ENCODE measurements at regions not wholly inside any gene's neighbourhood (a gene's known extent, or its start where the extent isn't known, plus 50 kb on each side); places are given as distances from the start of the nearest gene placed in this dataset.

- Histone ChIP-seq H3K27ac (ENCODE audit: low read depth in 1 of 3, low read length in 2 of 3) (no peak overlapping the region), H3K9me3 (ENCODE audit: control insufficient read depth in 2 of 2, insufficient read depth in 1 of 2, low read depth in 1 of 2, low read length in 1 of 2) (no peaks in the 10 kb centered on the region), H3K27me3 (ENCODE audit: control insufficient read depth in 3 of 3, insufficient read depth in 3 of 3, low read length in 3 of 3) (no peaks in the 10 kb centered on the region), H3K36me3 (ENCODE audit: control insufficient read depth in 3 of 3, insufficient read depth in 2 of 3, low read depth in 1 of 3, low read length in 3 of 3) (no peaks in the 10 kb centered on the region), H3K4me1 (ENCODE audit: control insufficient read depth in 3 of 3, insufficient read depth in 2 of 3, low read depth in 1 of 3, low read length in 2 of 3) (no peaks in the 10 kb centered on the region), H3K4me3 (ENCODE audit: low read depth in 1 of 3, low read length in 3 of 3) (no peak overlapping the region)
- DNase-seq (no peak), FAIRE-seq (no peak)
- 59 to 75% (median 74%) methylated on average over 3 of the region's 3 CpGs for WGBS, 3 donors
These were observed 432.6 kb downstream of the SATB2 start for GRCh38 chr2:199025146-199025545.

GRCh38 chr2:199024224-199024623 lies 433.5 kb downstream of the SATB2 start:
- no peak overlapping the region for H3K4me3 ChIP-seq (ENCODE audit: low read depth in 1 of 3, low read length in 3 of 3)
- H3K9me3 ChIP-seq (ENCODE audit: control insufficient read depth in 2 of 2, insufficient read depth in 1 of 2, low read depth in 1 of 2, low read length in 1 of 2), result no peaks in the 10 kb centered on the region
- no peak overlapping the region for H3K27ac ChIP-seq (ENCODE audit: low read depth in 1 of 3, low read length in 2 of 3)
- FAIRE-seq (no peak), DNase-seq (no peak)
- H3K4me1 ChIP-seq (ENCODE audit: control insufficient read depth in 3 of 3, insufficient read depth in 2 of 3, low read depth in 1 of 3, low read length in 2 of 3), result no peaks in the 10 kb centered on the region
- no peaks in the 10 kb centered on the region for H3K36me3 ChIP-seq (ENCODE audit: control insufficient read depth in 3 of 3, insufficient read depth in 2 of 3, low read depth in 1 of 3, low read length in 3 of 3)
- no peaks in the 10 kb centered on the region for H3K27me3 ChIP-seq (ENCODE audit: control insufficient read depth in 3 of 3, insufficient read depth in 3 of 3, low read length in 3 of 3)

- DNase-seq (peak; percentile 17 to 37), FAIRE-seq (no peak)
- Histone ChIP-seq H3K4me1 (ENCODE audit: control insufficient read depth in 3 of 3, insufficient read depth in 2 of 3, low read depth in 1 of 3, low read length in 2 of 3) (no peaks in the 10 kb centered on the region), H3K36me3 (ENCODE audit: control insufficient read depth in 3 of 3, insufficient read depth in 2 of 3, low read depth in 1 of 3, low read length in 3 of 3) (no peaks in the 10 kb centered on the region), H3K4me3 (ENCODE audit: low read depth in 1 of 3, low read length in 3 of 3) (no peak overlapping the region), H3K9me3 (ENCODE audit: control insufficient read depth in 2 of 2, insufficient read depth in 1 of 2, low read depth in 1 of 2, low read length in 1 of 2) (no peaks in the 10 kb centered on the region), H3K27me3 (ENCODE audit: control insufficient read depth in 3 of 3, insufficient read depth in 3 of 3, low read length in 3 of 3) (no peaks in the 10 kb centered on the region), H3K27ac (ENCODE audit: low read depth in 1 of 3, low read length in 2 of 3) (no peak overlapping the region)
- WGBS, 3 donors, result 20 to 32% (median 20%) methylated on average over 4 of the region's 4 CpGs
These were observed 437.7 kb downstream of the SATB2 start for GRCh38 chr2:199019898-199020507.

- Histone ChIP-seq H3K4me1 (ENCODE audit: control insufficient read depth in 3 of 3, insufficient read depth in 2 of 3, low read depth in 1 of 3, low read length in 2 of 3) (no peaks in the 10 kb centered on the region), H3K36me3 (ENCODE audit: control insufficient read depth in 3 of 3, insufficient read depth in 2 of 3, low read depth in 1 of 3, low read length in 3 of 3) (no peaks in the 10 kb centered on the region), H3K9me3 (ENCODE audit: control insufficient read depth in 2 of 2, insufficient read depth in 1 of 2, low read depth in 1 of 2, low read length in 1 of 2) (no peaks in the 10 kb centered on the region), H3K27ac (ENCODE audit: low read depth in 1 of 3, low read length in 2 of 3) (no peak overlapping the region), H3K4me3 (ENCODE audit: low read depth in 1 of 3, low read length in 3 of 3) (no peak overlapping the region), H3K27me3 (ENCODE audit: control insufficient read depth in 3 of 3, insufficient read depth in 3 of 3, low read length in 3 of 3) (no peaks in the 10 kb centered on the region)
- DNase-seq (no peak), FAIRE-seq (no peak)
- 0% methylated on average over 1 of the region's 1 CpG for WGBS, 3 donors
These were observed 438.9 kb downstream of the SATB2 start for GRCh38 chr2:199018826-199019225.

- Histone ChIP-seq H3K4me1 (ENCODE audit: control insufficient read depth in 3 of 3, insufficient read depth in 2 of 3, low read depth in 1 of 3, low read length in 2 of 3) (no peaks in the 10 kb centered on the region), H3K4me3 (ENCODE audit: low read depth in 1 of 3, low read length in 3 of 3) (no peak overlapping the region), H3K36me3 (ENCODE audit: control insufficient read depth in 3 of 3, insufficient read depth in 2 of 3, low read depth in 1 of 3, low read length in 3 of 3) (no peaks in the 10 kb centered on the region), H3K27ac (ENCODE audit: low read depth in 1 of 3, low read length in 2 of 3) (no peak overlapping the region), H3K27me3 (ENCODE audit: control insufficient read depth in 3 of 3, insufficient read depth in 3 of 3, low read length in 3 of 3) (no peaks in the 10 kb centered on the region), H3K9me3 (ENCODE audit: control insufficient read depth in 2 of 2, insufficient read depth in 1 of 2, low read depth in 1 of 2, low read length in 1 of 2) (peaks cover 0 to 12% of the 10 kb centered on the region in 2 donors)
- DNase-seq, result no peak
- no peak for FAIRE-seq
These were observed 442.7 kb downstream of the SATB2 start for GRCh38 chr2:199015072-199015471.

GRCh38 chr2:199014226-199014625 lies 443.5 kb downstream of the SATB2 start:
- peaks cover 0 to 12% of the 10 kb centered on the region in 2 donors for H3K9me3 ChIP-seq (ENCODE audit: control insufficient read depth in 2 of 2, insufficient read depth in 1 of 2, low read depth in 1 of 2, low read length in 1 of 2)
- FAIRE-seq (no peak), DNase-seq (no peak)
- WGBS, 3 donors, result 75 to 92% (median 86%) methylated on average over 3 of the region's 3 CpGs
- H3K27me3 ChIP-seq (ENCODE audit: control insufficient read depth in 3 of 3, insufficient read depth in 3 of 3, low read length in 3 of 3), result no peaks in the 10 kb centered on the region
- H3K4me1 ChIP-seq (ENCODE audit: control insufficient read depth in 3 of 3, insufficient read depth in 2 of 3, low read depth in 1 of 3, low read length in 2 of 3), result no peaks in the 10 kb centered on the region
- no peaks in the 10 kb centered on the region for H3K36me3 ChIP-seq (ENCODE audit: control insufficient read depth in 3 of 3, insufficient read depth in 2 of 3, low read depth in 1 of 3, low read length in 3 of 3)
- H3K4me3 ChIP-seq (ENCODE audit: low read depth in 1 of 3, low read length in 3 of 3), result no peak overlapping the region
- no peak overlapping the region for H3K27ac ChIP-seq (ENCODE audit: low read depth in 1 of 3, low read length in 2 of 3)

GRCh38 chr2:199011908-199012307 lies 445.8 kb downstream of the SATB2 start:
- no peak overlapping the region for H3K27ac ChIP-seq (ENCODE audit: low read depth in 1 of 3, low read length in 2 of 3)
- H3K9me3 ChIP-seq (ENCODE audit: control insufficient read depth in 2 of 2, insufficient read depth in 1 of 2, low read depth in 1 of 2, low read length in 1 of 2), result peaks cover 0 to 16% of the 10 kb centered on the region in 2 donors
- H3K27me3 ChIP-seq (ENCODE audit: control insufficient read depth in 3 of 3, insufficient read depth in 3 of 3, low read length in 3 of 3), result no peaks in the 10 kb centered on the region
- 52 to 71% (median 68%) methylated on average over 4 of the region's 4 CpGs for WGBS, 3 donors
- H3K36me3 ChIP-seq (ENCODE audit: control insufficient read depth in 3 of 3, insufficient read depth in 2 of 3, low read depth in 1 of 3, low read length in 3 of 3), result no peaks in the 10 kb centered on the region
- no peak for FAIRE-seq
- no peak overlapping the region for H3K4me3 ChIP-seq (ENCODE audit: low read depth in 1 of 3, low read length in 3 of 3)
- no peak for DNase-seq
- H3K4me1 ChIP-seq (ENCODE audit: control insufficient read depth in 3 of 3, insufficient read depth in 2 of 3, low read depth in 1 of 3, low read length in 2 of 3), result no peaks in the 10 kb centered on the region

- 64 to 90% (median 81%) methylated on average over 1 of the region's 1 CpG for WGBS, 3 donors
- H3K4me1 ChIP-seq (ENCODE audit: control insufficient read depth in 3 of 3, insufficient read depth in 2 of 3, low read depth in 1 of 3, low read length in 2 of 3), result no peaks in the 10 kb centered on the region
- no peak overlapping the region for H3K4me3 ChIP-seq (ENCODE audit: low read depth in 1 of 3, low read length in 3 of 3)
- no peaks in the 10 kb centered on the region for H3K27me3 ChIP-seq (ENCODE audit: control insufficient read depth in 3 of 3, insufficient read depth in 3 of 3, low read length in 3 of 3)
- no peak for DNase-seq
- H3K9me3 ChIP-seq (ENCODE audit: control insufficient read depth in 2 of 2, insufficient read depth in 1 of 2, low read depth in 1 of 2, low read length in 1 of 2), result no peaks in the 10 kb centered on the region
- no peak overlapping the region for H3K27ac ChIP-seq (ENCODE audit: low read depth in 1 of 3, low read length in 2 of 3)
- no peak for FAIRE-seq
- no peaks in the 10 kb centered on the region for H3K36me3 ChIP-seq (ENCODE audit: control insufficient read depth in 3 of 3, insufficient read depth in 2 of 3, low read depth in 1 of 3, low read length in 3 of 3)
These were observed 463.1 kb downstream of the SATB2 start for GRCh38 chr2:198994678-198995077.

- FAIRE-seq, result no peak
- H3K27ac ChIP-seq (ENCODE audit: low read depth in 1 of 3, low read length in 2 of 3), result no peak overlapping the region
- H3K9me3 ChIP-seq (ENCODE audit: control insufficient read depth in 2 of 2, insufficient read depth in 1 of 2, low read depth in 1 of 2, low read length in 1 of 2), result no peaks in the 10 kb centered on the region
- H3K27me3 ChIP-seq (ENCODE audit: control insufficient read depth in 3 of 3, insufficient read depth in 3 of 3, low read length in 3 of 3), result no peaks in the 10 kb centered on the region
- 79 to 93% (median 88%) methylated on average over 2 of the region's 2 CpGs for WGBS, 3 donors
- no peak for DNase-seq
- H3K4me1 ChIP-seq (ENCODE audit: control insufficient read depth in 3 of 3, insufficient read depth in 2 of 3, low read depth in 1 of 3, low read length in 2 of 3), result no peaks in the 10 kb centered on the region
- no peaks in the 10 kb centered on the region for H3K36me3 ChIP-seq (ENCODE audit: control insufficient read depth in 3 of 3, insufficient read depth in 2 of 3, low read depth in 1 of 3, low read length in 3 of 3)
- no peak overlapping the region for H3K4me3 ChIP-seq (ENCODE audit: low read depth in 1 of 3, low read length in 3 of 3)
These were observed 466.3 kb downstream of the SATB2 start for GRCh38 chr2:198991431-198991830.

Measured in small intestine (tissue), 7 donors.